SHP77 treated with DMSO at 0.1 percent for 48 hours (cell line): ENCODE measurements at regions not wholly inside any gene's neighbourhood (a gene's known extent, or its start where the extent isn't known, plus 50 kb on each side); places are given as distances from the start of the nearest gene placed in this dataset.
"Not testable (repeated sequence)": the region's sequence is repeated elsewhere in the genome, so short reads cannot be mapped to it uniquely, and the experiment has no call there.

Experiments used
- DNase-seq: peaks from one replicate; lab custom pipeline; 2025; lab: John Stamatoyannopoulos, UW

GRCh38 chr4:108458681-108459080, 161.7 kb upstream of the RPL34 start:
- DNase-seq = no peak

GRCh38 chr4:108454227-108454626, 166.1 kb upstream of the RPL34 start:
- DNase-seq = no peak

GRCh38 chr4:108453366-108453765, 167.0 kb upstream of the RPL34 start:
- no peak for DNase-seq

- DNase-seq = no peak
Observed at GRCh38 chr4:108450236-108450898, 170.0 kb upstream of the RPL34 start.

- no peak for DNase-seq
Observed at GRCh38 chr4:108449129-108449528, 171.2 kb upstream of the RPL34 start.

- DNase-seq = peak; percentile 11
Observed at GRCh38 chr4:108446556-108446955, 173.8 kb upstream of the RPL34 start.

GRCh38 chr4:108445716-108446115, 174.7 kb upstream of the RPL34 start:
- no peak for DNase-seq

- DNase-seq = no peak
Observed at GRCh38 chr4:108443585-108443984, 176.8 kb upstream of the RPL34 start.

- no peak for DNase-seq
Observed at GRCh38 chr4:108433832-108434231, 186.5 kb upstream of the RPL34 start.

- not testable (repeated sequence) for DNase-seq
Observed at GRCh38 chr4:108433394-108433793, 187.0 kb upstream of the RPL34 start.

GRCh38 chr4:108432418-108432817, 188.0 kb upstream of the RPL34 start:
- no peak for DNase-seq

- no peak for DNase-seq
Observed at GRCh38 chr4:108431986-108432385, 188.4 kb upstream of the RPL34 start.

- no peak for DNase-seq
Observed at GRCh38 chr4:108430921-108431320, 189.5 kb upstream of the RPL34 start.

- no peak for DNase-seq
Observed at GRCh38 chr4:108429662-108430061, 190.7 kb upstream of the RPL34 start.

- DNase-seq = no peak
Observed at GRCh38 chr4:108428923-108429322, 191.5 kb upstream of the RPL34 start.

GRCh38 chr4:108427946-108428485, 192.4 kb upstream of the RPL34 start:
- no peak for DNase-seq

- DNase-seq = no peak
Observed at GRCh38 chr4:108426493-108426892, 193.9 kb upstream of the RPL34 start.

GRCh38 chr4:108425988-108426387, 194.4 kb upstream of the RPL34 start:
- no peak for DNase-seq

GRCh38 chr4:108417923-108418322, 202.5 kb upstream of the RPL34 start:
- DNase-seq = no peak

GRCh38 chr4:108416831-108417230, 203.5 kb upstream of the RPL34 start:
- no peak for DNase-seq

GRCh38 chr4:108415389-108415788, 205.0 kb upstream of the RPL34 start:
- DNase-seq = no peak

- no peak for DNase-seq
Observed at GRCh38 chr4:108411836-108412235, 208.5 kb upstream of the RPL34 start.

- not testable (repeated sequence) for DNase-seq
Observed at GRCh38 chr4:108409691-108410090, 210.7 kb upstream of the RPL34 start.

GRCh38 chr4:108405586-108405985, 214.8 kb upstream of the RPL34 start:
- no peak for DNase-seq
